Fibroblast of lung (primary cell): ENCODE measurements at regions not wholly inside any gene's neighbourhood (a gene's known extent, or its start where the extent isn't known, plus 50 kb on each side); places are given as distances from the start of the nearest gene placed in this dataset.

Experiments used
- CTCF ChIP-seq, 2 donors: IDR thresholded peaks in 1 of 2; conservative IDR thresholded peaks in 1 of 2; 1 replicate in 1 of 2; 2 replicates in 1 of 2; pipeline ENCODE4 v1.5.1; 2011 to 2012; ENCODE audit warnings: low read length in 2 of 2, control low read depth in 1 of 2, inconsistent platforms in 1 of 2, low read depth in 1 of 2, mild to moderate bottlenecking in 1 of 2
- EZH2 ChIP-seq: IDR thresholded peaks from 2 replicates; pipeline ENCODE4 v1.5.1; 2012; ENCODE audit warnings: low read length, control low read depth, mild to moderate bottlenecking; ENCODE audit errors: missing control alignments

- TF ChIP-seq CTCF (conservative IDR thresholded peaks at IDR 0.05 in 1 of 2, IDR thresholded peaks at IDR 0.05 in 1 of 2; ENCODE audit: low read depth in 1 of 2, low read length in 2 of 2) = no peak
- no peak for TF ChIP-seq EZH2
These were observed 612.1 kb downstream of the MRPL39 start for GRCh38 chr21:24995216-24995615.
